Right renal pelvis (tissue), 4 donors: ENCODE measurements at regions not wholly inside any gene's neighbourhood (a gene's known extent, or its start where the extent isn't known, plus 50 kb on each side); places are given as distances from the start of the nearest gene placed in this dataset.

ENCODE experiments used
- DNase-seq, 4 donors: peaks; one replicate each; pipeline ENCODE4 v3.0.0-alpha.2; 2013; ENCODE audit warnings: low read depth in 4 of 4, low spot score in 3 of 4, missing footprints in 1 of 4

GRCh38 chr2:119104414-119104813, 54.1 kb downstream of the C1QL2 start:
- DNase-seq = no peak

DNA sequence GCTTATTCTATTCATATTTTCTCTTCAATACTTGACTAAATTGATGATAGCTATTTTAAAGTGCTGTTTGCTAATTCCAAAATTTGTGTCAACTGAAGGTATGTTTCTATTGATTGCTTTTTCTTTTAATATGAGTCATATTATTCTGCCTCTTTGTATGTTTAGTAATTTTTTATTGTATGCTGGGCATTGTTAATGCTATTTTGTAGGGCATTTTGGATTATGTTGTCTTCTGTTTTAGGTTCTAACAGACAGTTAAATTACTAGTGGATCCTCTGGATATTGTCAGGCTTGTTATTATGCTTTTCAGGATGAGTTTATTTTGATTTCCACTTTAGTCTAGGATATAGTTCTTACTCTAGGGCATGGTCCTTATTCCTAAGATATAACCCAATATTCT, 55.6 kb downstream of the C1QL2 start:
- DNase-seq = no peak

DNA sequence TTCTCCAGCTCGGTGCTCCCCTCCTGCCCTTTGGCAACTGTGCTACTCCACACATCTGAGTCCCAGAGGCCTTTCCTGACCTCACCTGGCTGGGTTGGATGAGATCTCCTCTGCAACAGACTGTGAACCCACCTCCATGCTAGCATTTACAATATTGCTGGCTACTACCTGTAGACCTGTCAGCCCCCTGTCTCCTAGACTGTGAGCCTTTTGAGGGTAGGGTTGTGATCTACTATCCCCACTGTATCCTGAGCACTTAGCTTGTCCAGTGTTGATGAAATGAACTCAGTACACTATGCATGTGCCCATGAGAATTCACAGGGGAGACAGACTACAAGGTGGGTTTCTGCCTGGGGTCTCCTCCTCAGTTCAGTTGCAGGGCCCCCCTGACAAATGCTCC, 70.1 kb downstream of the C1QL2 start:
- DNase-seq = no peak

DNA sequence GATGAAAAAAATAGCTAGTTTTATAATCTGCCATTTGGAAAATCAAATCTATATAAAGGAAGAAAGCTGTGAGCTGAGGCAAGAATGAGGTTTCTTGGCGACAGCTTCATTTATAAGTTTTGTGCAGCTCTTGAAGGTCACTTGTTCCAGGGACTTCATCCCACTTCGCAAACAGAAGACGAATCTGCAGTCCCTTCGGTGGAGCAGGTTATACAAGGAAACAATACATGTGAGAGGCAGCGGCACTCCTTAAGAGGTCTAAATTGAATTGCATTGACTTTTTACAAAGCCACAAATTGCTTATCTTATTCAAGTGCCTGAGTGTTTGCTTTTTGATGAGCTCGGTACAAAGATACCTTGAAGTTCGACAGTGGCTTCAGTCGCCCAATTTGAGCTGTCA, 72.2 kb downstream of the C1QL2 start:
- DNase-seq = no peak

DNA sequence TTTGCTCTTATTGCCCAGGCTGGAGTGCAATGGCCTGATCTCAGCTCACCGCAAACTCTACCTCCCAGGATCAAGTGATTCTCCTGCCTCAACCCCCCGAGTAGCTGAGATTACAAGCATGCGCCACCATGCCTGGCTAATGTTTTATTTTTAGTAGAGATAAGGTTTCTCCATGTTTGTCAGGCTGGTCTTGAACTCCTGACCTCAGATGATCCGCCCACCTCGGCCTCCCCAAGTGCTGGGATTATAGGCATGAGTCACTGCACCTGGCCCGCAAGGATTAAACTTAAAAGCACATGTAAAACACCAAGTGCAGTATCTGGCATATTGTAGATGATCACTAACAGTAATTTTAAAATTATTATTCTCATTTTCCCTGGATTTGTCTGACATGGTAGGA, 72.9 kb downstream of the C1QL2 start:
- DNase-seq = no peak

GRCh38 chr2:119083416-119083815, 75.1 kb downstream of the C1QL2 start:
- no peak for DNase-seq

GRCh38 chr2:119082821-119083400, 75.6 kb downstream of the C1QL2 start:
- no peak for DNase-seq

- DNase-seq = no peak
Measured at GRCh38 chr2:119078796-119079195, 79.8 kb downstream of the C1QL2 start.

DNA sequence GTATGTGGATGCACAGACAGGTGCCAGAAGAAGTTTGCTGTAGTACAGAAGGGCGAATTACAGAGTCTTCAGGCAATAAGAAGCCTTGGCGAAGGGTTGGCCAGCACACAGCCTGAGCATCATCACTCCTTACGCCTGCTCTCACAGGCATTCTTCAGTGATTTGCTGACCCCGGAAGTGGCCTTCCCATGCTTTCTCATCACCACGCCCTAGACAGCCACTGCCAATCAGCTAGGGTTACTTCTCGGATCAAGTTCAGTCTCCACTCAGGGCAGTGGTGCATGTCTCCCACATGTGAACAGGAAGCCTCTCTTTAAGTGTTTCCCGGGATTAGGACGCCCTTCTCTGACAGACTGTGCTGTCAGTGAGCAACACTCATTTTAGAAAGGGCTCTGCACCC, 81.8 kb downstream of the C1QL2 start:
- DNase-seq = no peak

- no peak for DNase-seq
Measured at GRCh38 chr2:119073213-119073612, 85.3 kb downstream of the C1QL2 start.

DNA sequence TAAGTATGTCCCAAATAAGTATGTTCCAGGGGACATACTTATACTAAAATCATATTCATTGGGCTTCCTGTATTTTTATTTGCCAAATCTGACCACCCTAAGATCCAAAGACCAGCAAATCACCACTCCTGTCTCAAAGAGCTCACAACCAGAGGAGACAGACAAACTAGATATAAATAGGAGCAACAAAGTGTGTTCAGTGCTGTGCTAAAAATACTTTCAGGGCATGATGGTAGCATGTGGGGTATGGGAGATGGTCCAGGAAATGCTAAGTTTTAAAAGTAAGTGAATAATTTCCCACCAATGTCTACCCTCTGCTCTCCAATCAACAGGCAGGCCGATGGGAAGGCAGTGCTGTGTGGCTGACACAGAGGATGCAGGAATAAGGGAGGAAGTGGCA, 87.1 kb downstream of the C1QL2 start:
- no peak for DNase-seq

GRCh38 chr2:119069781-119070180, 88.8 kb downstream of the C1QL2 start:
- no peak for DNase-seq

- DNase-seq = no peak
Measured at GRCh38 chr2:119068154-119068725, 90.3 kb downstream of the C1QL2 start.

DNA sequence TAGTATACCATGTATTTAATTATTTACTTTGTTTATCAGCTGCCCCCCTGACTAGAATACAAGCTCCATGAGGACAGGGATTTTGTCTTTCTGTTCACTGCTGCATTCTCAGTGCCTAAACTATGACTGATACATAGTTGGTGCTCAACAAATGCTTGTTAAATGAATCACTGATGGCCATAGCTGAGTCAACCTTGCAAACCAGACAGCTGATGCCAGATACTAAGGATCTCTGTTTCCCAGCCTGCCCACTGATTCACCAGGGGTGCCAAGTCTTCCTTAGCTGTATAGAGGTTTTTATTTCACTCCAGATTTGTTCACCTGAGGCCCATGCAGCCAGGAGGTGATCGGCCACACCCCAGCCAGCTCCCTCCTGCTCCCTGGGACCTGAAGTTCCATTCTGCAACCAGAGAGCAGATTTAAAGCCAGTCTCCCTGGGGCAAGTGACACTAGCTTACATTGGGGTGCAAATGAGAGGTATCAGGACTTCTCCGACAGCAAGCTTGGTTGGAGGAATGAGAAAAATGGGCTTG, 92.2 kb downstream of the C1QL2 start:
- no peak for DNase-seq

- DNase-seq = no peak
Measured at GRCh38 chr2:119065146-119065545, 93.4 kb downstream of the C1QL2 start.

- DNase-seq = no peak
Measured at GRCh38 chr2:119064567-119064966, 94.0 kb downstream of the C1QL2 start.

- DNase-seq = no peak
Measured at GRCh38 chr2:119063177-119063576, 95.4 kb downstream of the C1QL2 start.

- DNase-seq = no peak
Measured at GRCh38 chr2:119062652-119063051, 95.9 kb downstream of the C1QL2 start.

DNA sequence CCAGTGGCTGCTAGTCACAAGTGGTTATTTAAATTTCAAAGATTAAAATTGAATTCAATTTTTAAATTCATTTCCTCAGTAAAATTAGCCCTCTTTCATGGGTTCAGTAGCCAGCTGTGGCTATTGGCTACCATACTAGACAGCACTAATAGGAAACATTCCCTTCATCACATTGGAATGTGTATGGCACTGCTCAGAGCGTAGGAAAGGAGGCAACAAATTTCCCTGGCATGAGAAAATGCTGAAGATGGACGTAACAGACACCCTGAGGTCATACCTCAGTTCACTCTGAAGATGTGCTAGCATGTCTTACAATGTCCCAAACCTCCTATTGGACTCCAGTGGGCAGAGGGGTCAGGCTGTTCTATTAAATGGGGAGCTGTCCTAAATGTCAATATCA, 96.4 kb downstream of the C1QL2 start:
- no peak for DNase-seq

DNA sequence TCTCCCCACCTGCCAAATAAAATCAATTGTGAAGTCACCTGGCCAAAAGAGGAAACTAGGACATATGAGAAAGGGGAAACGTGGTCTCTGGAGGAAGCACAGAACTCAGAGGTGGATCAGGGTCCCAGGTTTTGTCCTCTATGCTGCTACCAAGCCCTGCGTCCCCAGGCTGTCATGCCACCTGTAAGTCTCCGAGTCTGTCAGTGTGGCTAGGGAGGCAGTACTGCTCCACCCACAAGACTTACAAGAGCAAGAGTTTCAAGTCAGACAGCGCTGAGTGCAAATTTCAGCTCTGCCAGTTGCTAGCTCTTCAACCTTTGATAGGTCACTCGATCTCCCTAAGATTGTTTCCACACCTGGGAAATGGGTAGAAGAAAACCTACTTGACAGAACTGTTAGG, 98.6 kb downstream of the C1QL2 start:
- DNase-seq = no peak

DNA sequence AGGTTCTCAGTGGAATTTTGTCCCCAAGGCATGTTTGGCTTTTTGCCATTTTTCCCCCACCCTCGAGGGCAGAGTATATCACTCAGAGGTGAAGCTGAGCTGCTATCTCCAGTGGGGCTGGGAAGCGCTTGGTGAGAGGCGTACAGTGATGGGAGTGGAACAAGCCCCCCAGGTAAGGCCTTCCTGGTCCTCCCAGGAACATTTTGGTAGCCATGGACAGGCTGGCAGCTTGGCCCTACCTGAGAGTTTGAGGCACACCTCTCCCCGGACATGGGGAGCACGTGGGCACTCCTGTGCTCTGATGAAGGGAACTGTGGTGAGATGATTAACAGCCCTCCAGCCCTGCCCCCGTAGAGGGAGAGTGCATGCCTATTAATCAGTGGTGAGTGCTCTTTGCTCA, 99.3 kb downstream of the C1QL2 start:
- DNase-seq = no peak

DNA sequence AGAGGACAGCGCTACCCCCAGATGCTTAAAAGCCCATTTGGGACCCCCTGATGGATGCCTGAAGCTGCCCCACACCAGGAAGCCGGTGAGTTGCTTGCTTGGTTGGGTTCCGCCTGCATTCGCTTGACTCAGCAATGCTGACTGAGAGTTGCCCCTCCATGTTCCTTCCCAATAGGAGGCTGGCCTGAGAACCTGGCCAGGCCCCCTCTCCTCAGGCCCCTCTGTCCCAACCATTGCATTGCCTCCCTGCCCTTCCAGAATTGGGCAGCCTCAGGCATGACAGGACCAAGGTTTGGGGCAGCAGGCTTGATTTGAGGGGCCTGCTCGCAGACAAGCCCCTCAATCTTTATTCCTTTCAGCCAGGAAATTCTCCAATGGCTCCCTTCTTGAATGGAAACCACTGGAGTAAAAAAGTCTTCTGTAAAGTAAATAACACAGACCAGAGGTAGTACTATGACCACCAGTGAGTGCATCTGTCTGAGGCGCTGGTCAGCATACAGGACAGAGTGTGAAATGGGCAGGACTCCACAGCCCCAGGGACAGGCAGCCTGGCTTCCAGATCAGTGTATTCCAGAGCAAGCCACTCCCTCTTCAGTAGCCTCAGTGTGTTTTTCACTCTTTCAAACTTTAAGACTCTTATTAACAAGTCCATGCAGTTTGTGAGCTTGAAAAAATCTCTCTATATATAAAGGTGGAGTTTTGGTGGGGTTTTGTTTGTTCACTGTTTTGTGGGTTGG, 104.7 kb downstream of the C1QL2 start:
- DNase-seq = no peak
